ENCODE measurements at regions not wholly inside any gene's neighbourhood (a gene's known extent, or its start where the extent isn't known, plus 50 kb on each side); places are given as distances from the start of the nearest gene placed in this dataset.

DNA sequence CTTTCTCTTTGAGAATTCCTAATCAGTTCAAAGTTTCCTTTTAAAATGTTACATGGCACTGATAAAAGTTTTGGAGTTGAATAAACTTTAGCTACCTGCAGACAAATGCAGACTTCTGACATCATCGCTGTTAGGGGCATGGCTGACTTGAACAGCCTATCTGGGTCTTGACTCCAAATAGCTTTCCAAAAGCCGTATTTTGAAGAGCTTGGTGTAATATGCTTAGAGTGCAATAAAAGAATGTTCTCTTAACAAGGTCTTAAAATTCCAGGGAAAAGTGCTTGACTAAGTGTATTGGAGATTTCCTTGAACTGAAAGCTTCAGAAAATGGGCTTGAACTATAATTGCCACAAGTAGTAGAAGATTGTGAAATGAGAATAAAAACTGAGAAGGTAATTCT lies 342.9 kb upstream of the DCC start:
- Histone ChIP-seq H4K5ac (ENCODE audit: insufficient read length, low read depth, low read length) (no peak overlapping the region), H4K8ac (ENCODE audit: extremely low read depth, insufficient read depth, low read length) (no peak overlapping the region), H3K27me3 (replicated peaks in 1 of 4; ENCODE audit: control insufficient read depth in 3 of 4, extremely low read depth in 1 of 4, insufficient read depth in 3 of 4, low read length in 3 of 4) (no peaks in the 10 kb centered on the region), H4K91ac (replicated peaks; ENCODE audit: insufficient read length, low read length) (no peak overlapping the region), H3K4me2 (ENCODE audit: insufficient read depth in 1 of 2, low read depth in 2 of 2, low read length in 2 of 2) (no peak overlapping the region), H3K23me2 (ENCODE audit: low read depth, low read length) (no peaks in the 10 kb centered on the region), H3K23ac (ENCODE audit: insufficient read length) (no peak overlapping the region), H3K56ac (replicated peaks; ENCODE audit: insufficient read length, low read depth, low read length) (no peak overlapping the region), H4K20me1 (replicated peaks in 1 of 2; ENCODE audit: control insufficient read depth in 1 of 2, insufficient read depth in 2 of 2, low read length in 2 of 2) (no peaks in the 10 kb centered on the region), H2BK12ac (ENCODE audit: low read depth, low read length) (no peak overlapping the region), H3K14ac (ENCODE audit: insufficient read length) (no peak overlapping the region), H3K79me1 (ENCODE audit: low read depth, low read length) (no peaks in the 10 kb centered on the region), H2AFZ (ENCODE audit: low read length) (no peak overlapping the region), H2BK120ac (replicated peaks; ENCODE audit: low read depth, low read length) (no peak overlapping the region), H3K4me1 (replicated peaks in 1 of 4; ENCODE audit: control insufficient read depth in 3 of 4, insufficient read depth in 4 of 4, low read length in 3 of 4) (peaks cover 0 to 3% (median 0%) of the 10 kb centered on the region in 4 experiments; a peak in 1 of 7 replicates), H2BK15ac (ENCODE audit: low read length) (no peak overlapping the region), H3K27ac (ENCODE audit: low read depth, low read length) (no peak overlapping the region), H2AK5ac (ENCODE audit: low read depth, low read length) (no peak overlapping the region), H3K36me3 (ENCODE audit: control insufficient read depth in 2 of 4, insufficient read depth in 4 of 4, low read length in 3 of 4) (no peaks in the 10 kb centered on the region), H3K4ac (replicated peaks; ENCODE audit: insufficient read length, low read depth, low read length) (no peak overlapping the region), H3K9me3 (ENCODE audit: insufficient read depth in 2 of 2, low read depth in 1 of 2, low read length in 1 of 2) (no peaks in the 10 kb centered on the region), H3K18ac (ENCODE audit: extremely low read depth, low read length) (no peak overlapping the region), H3K9ac (replicated peaks in 1 of 4; ENCODE audit: extremely low read depth in 1 of 4, low read depth in 3 of 4, low read length in 3 of 4) (no peak overlapping the region), H2BK5ac (ENCODE audit: low read depth, low read length) (no peak overlapping the region), H3K4me3 (ENCODE audit: extremely low read depth in 1 of 4, insufficient read depth in 2 of 4, low read depth in 3 of 4, low read length in 4 of 4) (no peak overlapping the region), H3K79me2 (ENCODE audit: control insufficient read depth in 1 of 2, insufficient read depth in 2 of 2, low read length in 2 of 2) (no peaks in the 10 kb centered on the region), H2BK20ac (ENCODE audit: low read length) (no peak overlapping the region)
- whole genome bisulfite sequencing, 2 experiments (ENCODE audit: extremely low coverage in 1 of 2, insufficient coverage in 1 of 2, insufficient read length in 1 of 2, insufficient replicate concordance in 2 of 2, low coverage in 1 of 2, low lambda C conversion rate in 2 of 2, missing lambda C conversion rate in 1 of 2) = 88% methylated on average over 2 of the region's 2 CpGs; no CpG with 5 or more reads in 1 of the 2 experiments
- ChIA-PET POLR2A (ENCODE audit: partially characterized antibody) (no interaction called here), CTCF (ENCODE audit: partially characterized antibody) (interaction anchor here (1.4 kb wide), 1 partner anchor 25 kb away, joined by 3 read pairs; no protein-coding TSS in a partner anchor)
- no peak for TF ChIP-seq JUND (IDR thresholded peaks at IDR 0.05; ENCODE audit: low read length)
- DNase-seq (ENCODE audit: low read depth in 1 of 2, low spot score in 2 of 2) (no peak), FAIRE-seq (no peak)
